Chondrocyte (in vitro differentiated cells): ENCODE measurements at regions not wholly inside any gene's neighbourhood (a gene's known extent, or its start where the extent isn't known, plus 50 kb on each side); places are given as distances from the start of the nearest gene placed in this dataset.

ENCODE experiments used
- DNase-seq: peaks from one replicate; pipeline ENCODE4 v3.0.0; 2021; ENCODE audit warnings: mixed read lengths, low spot score
- H3K27ac Mint-ChIP-seq: one replicate; pipeline ENCODE4 v1.8.0; 2021; ENCODE audit warnings: mild to moderate bottlenecking, moderate library complexity, mixed read lengths; ENCODE audit not compliant: unreplicated experiment
- H3K27me3 Mint-ChIP-seq: 2 replicates; pipeline ENCODE4 v1.8.0; 2021; ENCODE audit warnings: low read depth, mixed read lengths
- H3K36me3 Mint-ChIP-seq: 2 replicates; pipeline ENCODE4 v1.8.0; 2021; ENCODE audit warnings: low read depth, mixed read lengths
- H3K4me1 Mint-ChIP-seq: 2 replicates; pipeline ENCODE4 v1.8.0; 2021; ENCODE audit warnings: low read depth, mild to moderate bottlenecking, mixed read lengths
- H3K4me3 Mint-ChIP-seq: one replicate; pipeline ENCODE4 v1.8.0; 2021; ENCODE audit warnings: mild to moderate bottlenecking, moderate library complexity, mixed read lengths; ENCODE audit not compliant: unreplicated experiment
- H3K9me3 Mint-ChIP-seq: 2 replicates; pipeline ENCODE4 v1.8.0; 2021; ENCODE audit warnings: low read depth, mixed read lengths
- TF ChIP-seq, protein P1 (sequence below): fragments of 200-600 bp; sonication (generic); IDR thresholded peaks from 2 replicates; pipeline ENCODE4 v1.5.0; 2021; ENCODE audit warnings: antibody characterized with exemption, mild to moderate bottlenecking, moderate library complexity

DNA sequence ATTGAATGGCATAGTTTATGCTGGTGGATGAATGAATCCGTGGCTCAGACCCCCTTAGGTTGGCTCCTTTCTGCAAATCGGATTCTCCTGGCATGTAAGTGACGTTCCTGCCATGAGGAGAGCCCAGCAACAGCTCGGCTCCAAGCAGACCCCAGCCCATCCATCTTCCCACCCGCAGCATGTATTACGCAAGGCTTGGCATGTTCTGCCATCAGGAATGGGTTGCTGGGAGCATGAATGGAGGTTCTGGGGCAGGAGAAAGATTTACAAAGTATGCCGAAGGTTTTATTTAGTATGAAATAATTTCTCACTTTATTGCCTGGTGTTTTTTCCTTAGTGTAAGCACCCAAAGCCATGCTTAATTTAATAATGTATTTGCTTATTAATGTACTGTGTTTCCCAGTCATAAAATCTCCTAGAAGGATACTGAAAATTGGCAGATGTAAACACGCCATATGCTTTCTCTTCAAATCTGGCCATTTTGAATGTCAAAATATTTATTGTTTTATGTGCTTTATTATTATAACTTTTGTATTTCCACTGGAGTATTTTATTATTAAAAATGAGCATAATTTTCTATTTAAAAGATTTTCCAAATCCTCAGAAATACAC is 128.5 kb downstream of the ACKR3 start:
- H3K4me3 Mint-ChIP-seq = no peak overlapping the region
- H3K4me1 Mint-ChIP-seq = peaks cover 15% of the 10 kb centered on the region
- no peaks in the 10 kb centered on the region for H3K27me3 Mint-ChIP-seq
- no peak for DNase-seq
- no peak overlapping the region for H3K27ac Mint-ChIP-seq
- TF ChIP-seq, protein P1, sequence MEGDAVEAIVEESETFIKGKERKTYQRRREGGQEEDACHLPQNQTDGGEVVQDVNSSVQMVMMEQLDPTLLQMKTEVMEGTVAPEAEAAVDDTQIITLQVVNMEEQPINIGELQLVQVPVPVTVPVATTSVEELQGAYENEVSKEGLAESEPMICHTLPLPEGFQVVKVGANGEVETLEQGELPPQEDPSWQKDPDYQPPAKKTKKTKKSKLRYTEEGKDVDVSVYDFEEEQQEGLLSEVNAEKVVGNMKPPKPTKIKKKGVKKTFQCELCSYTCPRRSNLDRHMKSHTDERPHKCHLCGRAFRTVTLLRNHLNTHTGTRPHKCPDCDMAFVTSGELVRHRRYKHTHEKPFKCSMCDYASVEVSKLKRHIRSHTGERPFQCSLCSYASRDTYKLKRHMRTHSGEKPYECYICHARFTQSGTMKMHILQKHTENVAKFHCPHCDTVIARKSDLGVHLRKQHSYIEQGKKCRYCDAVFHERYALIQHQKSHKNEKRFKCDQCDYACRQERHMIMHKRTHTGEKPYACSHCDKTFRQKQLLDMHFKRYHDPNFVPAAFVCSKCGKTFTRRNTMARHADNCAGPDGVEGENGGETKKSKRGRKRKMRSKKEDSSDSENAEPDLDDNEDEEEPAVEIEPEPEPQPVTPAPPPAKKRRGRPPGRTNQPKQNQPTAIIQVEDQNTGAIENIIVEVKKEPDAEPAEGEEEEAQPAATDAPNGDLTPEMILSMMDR = no peak
- no peaks in the 10 kb centered on the region for H3K36me3 Mint-ChIP-seq
- H3K9me3 Mint-ChIP-seq = no peaks in the 10 kb centered on the region

DNA sequence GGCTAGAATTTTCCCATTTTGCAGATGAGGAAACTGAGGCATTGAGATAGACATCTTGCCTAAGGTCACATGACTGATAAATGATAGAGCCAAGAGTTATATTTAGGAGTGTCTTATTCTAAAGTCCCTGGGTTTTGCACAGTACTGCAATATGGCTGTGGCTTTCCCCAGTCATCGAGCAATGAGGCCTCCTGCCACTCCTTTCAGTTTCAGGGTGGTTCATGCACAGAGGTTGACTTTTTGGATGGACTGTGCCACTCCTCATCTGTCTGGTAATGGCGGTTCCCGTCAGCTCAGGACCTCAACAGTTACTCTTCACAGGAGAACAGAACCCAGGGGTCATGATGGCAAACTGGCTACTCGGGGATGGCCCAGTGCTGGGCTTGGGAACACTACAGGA is 131.1 kb downstream of the ACKR3 start:
- TF ChIP-seq, protein P1 = no peak
- Mint-ChIP-seq H3K4me3 (no peak overlapping the region), H3K27me3 (no peaks in the 10 kb centered on the region), H3K27ac (no peak overlapping the region), H3K36me3 (no peaks in the 10 kb centered on the region), H3K9me3 (no peaks in the 10 kb centered on the region), H3K4me1 (no peaks in the 10 kb centered on the region)
- DNase-seq = no peak

DNA sequence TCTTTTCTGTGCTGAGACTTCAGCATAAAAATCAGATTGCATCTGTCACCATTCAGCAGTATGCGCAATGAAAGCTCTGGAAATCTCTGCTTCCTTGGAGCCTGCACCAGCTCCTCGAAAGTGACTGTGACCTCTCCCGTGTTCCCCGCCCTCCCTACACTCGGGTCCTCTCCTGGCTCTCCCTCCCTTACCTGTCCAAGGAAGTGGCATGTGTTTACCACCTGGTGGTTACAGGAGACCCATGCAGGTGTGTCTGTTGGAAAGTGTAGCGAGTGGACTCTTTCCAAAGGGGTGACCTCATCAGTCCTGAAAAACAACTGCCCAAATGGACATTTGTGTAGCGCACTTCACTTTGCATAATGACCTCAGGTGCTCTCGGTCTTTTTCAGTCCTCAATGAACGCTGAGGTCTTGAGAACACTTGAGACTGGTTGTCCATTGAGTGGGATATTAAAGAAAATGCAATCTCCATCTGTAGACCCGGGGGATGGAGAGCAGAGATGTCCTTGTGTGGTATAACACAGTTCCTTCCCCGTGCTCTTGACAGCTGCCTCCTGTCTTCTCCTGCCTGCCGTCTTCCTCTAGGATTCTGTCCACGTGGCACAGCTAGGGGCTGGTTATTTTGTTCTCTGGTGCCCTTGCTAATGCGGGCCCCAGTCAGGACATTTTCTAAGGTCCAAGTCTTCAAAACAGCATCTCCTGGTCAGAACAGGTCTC is 133.2 kb downstream of the ACKR3 start:
- H3K4me1 Mint-ChIP-seq = peaks cover 1% of the 10 kb centered on the region
- no peak for DNase-seq

DNA sequence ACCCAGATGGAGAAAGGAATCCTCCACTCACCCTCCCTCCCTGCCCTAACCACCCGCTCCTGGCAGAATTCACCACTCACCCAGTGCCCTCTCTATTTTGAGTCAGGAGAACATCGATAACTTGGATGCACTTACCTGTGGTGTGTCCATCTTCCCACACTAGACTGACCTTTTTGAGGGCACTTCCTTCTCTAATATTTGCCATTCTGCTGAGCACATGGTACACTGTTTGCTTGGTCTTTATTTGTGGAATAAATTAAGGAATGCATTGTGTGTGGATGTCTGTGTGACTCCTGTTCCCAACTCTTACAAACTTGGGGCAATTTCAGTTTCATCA is 133.7 kb downstream of the ACKR3 start:
- no peaks in the 10 kb centered on the region for H3K9me3 Mint-ChIP-seq
- no peak overlapping the region for H3K4me3 Mint-ChIP-seq
- H3K36me3 Mint-ChIP-seq = no peaks in the 10 kb centered on the region
- no peak overlapping the region for H3K27ac Mint-ChIP-seq
- H3K27me3 Mint-ChIP-seq = no peaks in the 10 kb centered on the region
- TF ChIP-seq, protein P1 = no peak
- DNase-seq = no peak
- H3K4me1 Mint-ChIP-seq = peaks cover 6% of the 10 kb centered on the region

More for the DNA sequence above, 133.2 kb downstream of the ACKR3 start:
- H3K9me3 Mint-ChIP-seq = no peaks in the 10 kb centered on the region
- TF ChIP-seq, protein P1 = no peak
- H3K27me3 Mint-ChIP-seq = no peaks in the 10 kb centered on the region
- H3K36me3 Mint-ChIP-seq = no peaks in the 10 kb centered on the region
- H3K4me3 Mint-ChIP-seq = no peak overlapping the region
- no peak overlapping the region for H3K27ac Mint-ChIP-seq

DNA sequence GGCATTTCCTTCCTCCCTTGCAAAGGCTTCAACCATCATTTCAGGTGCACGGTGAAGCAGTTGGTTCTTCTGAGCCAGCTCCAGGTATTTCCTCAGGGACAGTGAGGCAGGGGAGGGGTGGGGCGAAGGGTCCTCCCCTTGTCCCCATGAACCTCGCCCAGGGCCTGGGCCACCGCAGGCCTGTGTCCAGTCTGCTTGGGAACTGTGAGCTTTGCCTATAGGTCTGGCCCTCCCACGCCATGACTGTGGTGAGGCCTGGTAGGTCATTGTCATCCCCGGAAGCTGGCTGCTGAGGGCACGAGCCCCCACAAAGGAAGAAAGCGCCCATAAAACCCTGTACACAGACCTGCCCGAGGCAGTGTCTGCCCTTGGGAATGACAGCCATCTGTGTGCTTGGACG is 134.3 kb downstream of the ACKR3 start:
- no peak overlapping the region for H3K4me3 Mint-ChIP-seq
- H3K4me1 Mint-ChIP-seq = peaks cover 9% of the 10 kb centered on the region
- H3K27me3 Mint-ChIP-seq = no peaks in the 10 kb centered on the region
- H3K9me3 Mint-ChIP-seq = no peaks in the 10 kb centered on the region
- no peak for DNase-seq
- TF ChIP-seq, protein P1 = no peak
- no peaks in the 10 kb centered on the region for H3K36me3 Mint-ChIP-seq
- H3K27ac Mint-ChIP-seq = no peak overlapping the region
